Retina (tissue), 1 donor: ENCODE measurements at regions not wholly inside any gene's neighbourhood (a gene's known extent, or its start where the extent isn't known, plus 50 kb on each side); places are given as distances from the start of the nearest gene placed in this dataset.

Source experiments
- DNase-seq: peaks from one replicate; pipeline ENCODE4 v3.0.0-alpha.2; 2016

- DNase-seq: no peak
These were observed 494.1 kb downstream of the SH2D4B start for GRCh38 chr10:81031774-81032173.

GRCh38 chr10:81034383-81034782, 496.7 kb downstream of the SH2D4B start:
- no peak for DNase-seq

GRCh38 chr10:81036257-81036656, 498.6 kb downstream of the SH2D4B start:
- DNase-seq: no peak

GRCh38 chr10:81040031-81040430, 502.3 kb downstream of the SH2D4B start:
- DNase-seq: no peak

- no peak for DNase-seq
These were observed 503.2 kb downstream of the SH2D4B start for GRCh38 chr10:81040940-81041339.

- DNase-seq: no peak
These were observed 504.9 kb downstream of the SH2D4B start for GRCh38 chr10:81042647-81043046.

GRCh38 chr10:81065474-81065873, 527.8 kb downstream of the SH2D4B start:
- no peak for DNase-seq

- DNase-seq: no peak
These were observed 530.8 kb downstream of the SH2D4B start for GRCh38 chr10:81068460-81068859.

- no peak for DNase-seq
These were observed 533.5 kb downstream of the SH2D4B start for GRCh38 chr10:81071087-81071796.

- no peak for DNase-seq
These were observed 535.5 kb downstream of the SH2D4B start for GRCh38 chr10:81073155-81073554.

- DNase-seq: no peak
These were observed 544.4 kb downstream of the SH2D4B start for GRCh38 chr10:81081887-81082620.

- DNase-seq: no peak
These were observed 545.1 kb downstream of the SH2D4B start for GRCh38 chr10:81082621-81083376.

GRCh38 chr10:81093056-81093455, 555.4 kb downstream of the SH2D4B start:
- DNase-seq: no peak

- DNase-seq: no peak
These were observed 557.5 kb downstream of the SH2D4B start for GRCh38 chr10:81095238-81095637.

- DNase-seq: no peak
These were observed 558.9 kb downstream of the SH2D4B start for GRCh38 chr10:81096558-81096957.

- DNase-seq: no peak
These were observed 563.4 kb downstream of the SH2D4B start for GRCh38 chr10:81101062-81101461.

- DNase-seq: no peak
These were observed 566.8 kb downstream of the SH2D4B start for GRCh38 chr10:81104494-81104893.

- no peak for DNase-seq
These were observed 571.0 kb downstream of the SH2D4B start for GRCh38 chr10:81108516-81109199.

GRCh38 chr10:81109200-81109752, 571.6 kb downstream of the SH2D4B start:
- no peak for DNase-seq

GRCh38 chr10:81116201-81116600, 578.5 kb downstream of the SH2D4B start:
- no peak for DNase-seq

- no peak for DNase-seq
These were observed 579.3 kb downstream of the SH2D4B start for GRCh38 chr10:81116990-81117389.

- DNase-seq: no peak
These were observed 590.2 kb downstream of the SH2D4B start for GRCh38 chr10:81127931-81128330.

- DNase-seq: no peak
These were observed 592.3 kb downstream of the SH2D4B start for GRCh38 chr10:81130014-81130413.
